NCI-H2107 treated with DMSO at 0.1 percent for 48 hours (cell line): ENCODE measurements at regions not wholly inside any gene's neighbourhood (a gene's known extent, or its start where the extent isn't known, plus 50 kb on each side); places are given as distances from the start of the nearest gene placed in this dataset.

Source experiments
- DNase-seq: peaks from one replicate; lab custom pipeline; 2025; ENCODE audit not compliant: unreplicated experiment; lab: John Stamatoyannopoulos, UW

GRCh38 chr7:42337225-42337905, 100.4 kb upstream of the GLI3 start:
- DNase-seq = no peak

GRCh38 chr7:42332605-42333222, 95.7 kb upstream of the GLI3 start:
- DNase-seq = no peak

GRCh38 chr7:42319631-42320030, 82.6 kb upstream of the GLI3 start:
- no peak for DNase-seq

GRCh38 chr7:42315631-42316030, 78.6 kb upstream of the GLI3 start:
- no peak for DNase-seq

GRCh38 chr7:42315103-42315502, 78.1 kb upstream of the GLI3 start:
- DNase-seq = no peak

GRCh38 chr7:42314696-42315095, 77.7 kb upstream of the GLI3 start:
- DNase-seq = no peak

GRCh38 chr7:42311195-42311594, 74.2 kb upstream of the GLI3 start:
- DNase-seq = no peak

- DNase-seq = no peak
These were observed 56.0 kb upstream of the GLI3 start for GRCh38 chr7:42292991-42293521.

GRCh38 chr7:42289473-42289872, 52.5 kb upstream of the GLI3 start:
- no peak for DNase-seq
